ENCODE measurements at regions not wholly inside any gene's neighbourhood (a gene's known extent, or its start where the extent isn't known, plus 50 kb on each side); places are given as distances from the start of the nearest gene placed in this dataset.

DNA sequence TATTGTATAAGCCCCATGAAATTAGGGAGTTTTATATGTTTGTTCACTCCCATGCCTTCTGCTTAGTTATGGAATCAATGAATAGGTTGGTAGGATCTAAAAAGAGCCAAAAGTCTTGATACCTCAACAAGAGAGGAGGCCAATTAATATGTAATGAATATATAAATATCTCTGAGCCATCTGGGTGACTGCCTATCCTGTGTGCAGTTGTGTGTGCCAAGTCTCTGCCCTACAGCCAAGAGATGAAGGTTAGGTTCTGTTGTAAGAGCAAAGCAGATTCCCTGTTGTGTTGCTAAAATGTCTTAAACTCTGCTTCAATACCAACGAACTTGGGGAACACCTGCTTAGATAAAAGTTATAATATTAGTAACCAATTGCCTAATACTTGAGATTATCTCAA, 61.8 kb upstream of the GORAB start:
- TF ChIP-seq CTCF (IDR thresholded peaks at IDR 0.05; ENCODE audit: low read depth, low read length), result no peak
- TF ChIP-seq EZH2phosphoT487 (IDR thresholded peaks at IDR 0.05; ENCODE audit: low read depth), result no peak

All from OCI-LY3 (cell line).